Tibial nerve (tissue), 4 donors: ENCODE measurements at regions not wholly inside any gene's neighbourhood (a gene's known extent, or its start where the extent isn't known, plus 50 kb on each side); places are given as distances from the start of the nearest gene placed in this dataset.
"Not testable (repeated sequence)": the region's sequence is repeated elsewhere in the genome, so short reads cannot be mapped to it uniquely, and the experiment has no call there.

Experiments used
- EP300 ChIP-seq, 2 donors: sonication (generic); formaldehyde crosslinking; IDR thresholded peaks; one replicate each; pipeline ENCODE4 v1.6.1; 2017; ENCODE audit warnings: antibody characterized with exemption in 2 of 2, mild to moderate bottlenecking in 1 of 2
- POLR2A ChIP-seq, 2 donors: fragments of 450-650 bp; IDR thresholded peaks; one replicate each; pipeline ENCODE4 v1.6.1; 2017; ENCODE audit warnings: antibody characterized with exemption in 2 of 2, mild to moderate bottlenecking in 2 of 2, moderate library complexity in 2 of 2
- TF ChIP-seq, protein P1 (sequence below), 5 experiments: fragments of 200-600 bp in 3 of 5; fragments of 450-650 bp in 2 of 5; sonication (generic) in 3 of 5; IDR thresholded peaks; one replicate each; pipeline ENCODE4 v1.5.1; 2016 to 2019; ENCODE audit warnings: antibody characterized with exemption in 5 of 5, mild to moderate bottlenecking in 3 of 5, moderate library complexity in 2 of 5

DNA sequence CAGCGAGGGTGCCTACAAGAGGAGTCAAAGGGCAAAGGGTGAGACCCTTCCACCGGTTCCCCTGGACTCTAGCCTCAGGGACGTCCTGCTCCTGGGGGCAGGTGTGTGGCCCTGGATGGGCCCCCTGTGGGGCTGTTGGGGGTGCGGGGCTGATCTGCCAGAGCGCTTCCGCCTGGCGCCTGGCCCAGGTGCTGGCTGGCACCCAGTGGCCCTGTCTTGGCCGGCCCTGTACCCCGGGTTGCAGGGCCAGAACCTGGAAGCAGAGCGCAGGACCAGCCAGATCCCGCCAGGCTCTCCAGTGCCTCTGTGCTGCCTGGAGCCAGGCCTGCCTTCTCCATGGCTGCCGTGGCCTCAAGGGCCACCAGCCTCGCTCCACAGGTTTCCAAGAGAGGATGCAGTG lies 1625.8 kb upstream of the GOT2 start:
- TF ChIP-seq, protein P1, sequence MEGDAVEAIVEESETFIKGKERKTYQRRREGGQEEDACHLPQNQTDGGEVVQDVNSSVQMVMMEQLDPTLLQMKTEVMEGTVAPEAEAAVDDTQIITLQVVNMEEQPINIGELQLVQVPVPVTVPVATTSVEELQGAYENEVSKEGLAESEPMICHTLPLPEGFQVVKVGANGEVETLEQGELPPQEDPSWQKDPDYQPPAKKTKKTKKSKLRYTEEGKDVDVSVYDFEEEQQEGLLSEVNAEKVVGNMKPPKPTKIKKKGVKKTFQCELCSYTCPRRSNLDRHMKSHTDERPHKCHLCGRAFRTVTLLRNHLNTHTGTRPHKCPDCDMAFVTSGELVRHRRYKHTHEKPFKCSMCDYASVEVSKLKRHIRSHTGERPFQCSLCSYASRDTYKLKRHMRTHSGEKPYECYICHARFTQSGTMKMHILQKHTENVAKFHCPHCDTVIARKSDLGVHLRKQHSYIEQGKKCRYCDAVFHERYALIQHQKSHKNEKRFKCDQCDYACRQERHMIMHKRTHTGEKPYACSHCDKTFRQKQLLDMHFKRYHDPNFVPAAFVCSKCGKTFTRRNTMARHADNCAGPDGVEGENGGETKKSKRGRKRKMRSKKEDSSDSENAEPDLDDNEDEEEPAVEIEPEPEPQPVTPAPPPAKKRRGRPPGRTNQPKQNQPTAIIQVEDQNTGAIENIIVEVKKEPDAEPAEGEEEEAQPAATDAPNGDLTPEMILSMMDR (IDR thresholded peaks at IDR 0.05): not testable (repeated sequence)
- not testable (repeated sequence) for TF ChIP-seq POLR2A, EP300 (IDR thresholded peaks at IDR 0.05)
